Bronchial epithelial cell (primary cell): ENCODE measurements at regions not wholly inside any gene's neighbourhood (a gene's known extent, or its start where the extent isn't known, plus 50 kb on each side); places are given as distances from the start of the nearest gene placed in this dataset.

Source experiments
- DNase-seq: peaks from one replicate; pipeline ENCODE4 v3.0.0-alpha.2; 2010; ENCODE audit warnings: low read depth
- FAIRE-seq: peaks from 2 replicates; lab custom pipeline; 2011; peaks lifted over from hg19 to GRCh38; lab: Jason Lieb, UNC
- H3K27me3 ChIP-seq: 2 replicates; pipeline ENCODE4 v1.5.1; 2011; ENCODE audit warnings: low read length; ENCODE audit not compliant: control insufficient read depth, insufficient read depth
- H3K36me3 ChIP-seq: 2 replicates; pipeline ENCODE4 v1.5.1; 2011; ENCODE audit warnings: low read length; ENCODE audit not compliant: control insufficient read depth, insufficient read depth
- H3K4me3 ChIP-seq: 2 replicates; pipeline ENCODE4 v1.5.1; 2011; ENCODE audit warnings: mild to moderate bottlenecking, low read depth, low read length, control low read depth
- TF ChIP-seq, protein P1 (sequence below): IDR thresholded peaks from 2 replicates; pipeline ENCODE4 v1.5.1; 2011; ENCODE audit warnings: mild to moderate bottlenecking, moderate library complexity, low read length, control low read depth, inconsistent platforms; ENCODE audit not compliant: insufficient read depth, severe bottlenecking

DNA sequence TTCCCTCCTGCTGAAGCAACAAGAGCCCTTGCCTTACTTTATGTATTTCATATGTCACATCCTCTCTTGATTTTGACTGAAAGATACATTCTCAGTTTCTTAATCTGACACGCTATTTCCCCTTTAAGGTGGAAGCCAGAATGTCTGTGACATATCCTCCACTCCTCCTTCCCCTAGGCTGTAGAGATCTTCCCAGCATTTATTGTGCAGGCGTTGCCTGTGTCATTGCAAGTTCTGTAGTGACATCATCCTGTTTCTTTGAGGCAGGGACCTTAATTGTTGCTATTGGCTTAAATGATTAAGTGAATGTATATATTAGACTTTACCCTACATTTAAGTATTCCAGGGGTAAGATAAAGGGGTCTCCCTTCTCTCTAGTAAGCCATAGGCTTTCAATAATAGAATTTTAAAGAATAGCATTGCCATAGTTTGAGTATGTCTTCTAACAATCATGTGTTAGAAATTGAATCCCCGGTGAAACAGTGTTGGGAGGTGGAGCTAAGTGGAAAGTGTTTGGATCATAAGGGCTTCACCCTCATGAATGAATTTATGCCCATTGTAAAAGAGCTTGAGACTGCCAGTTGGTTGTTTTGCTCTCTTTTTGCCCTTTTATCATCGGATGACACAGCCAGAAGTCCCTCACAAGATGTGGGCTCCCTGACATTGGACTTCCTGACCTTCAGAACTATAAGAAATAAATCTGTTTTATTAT lies 189.5 kb upstream of the CDC14C start:
- DNase-seq (no peak), FAIRE-seq (no peak)
- H3K4me3 ChIP-seq = no peak overlapping the region
- TF ChIP-seq, protein P1, sequence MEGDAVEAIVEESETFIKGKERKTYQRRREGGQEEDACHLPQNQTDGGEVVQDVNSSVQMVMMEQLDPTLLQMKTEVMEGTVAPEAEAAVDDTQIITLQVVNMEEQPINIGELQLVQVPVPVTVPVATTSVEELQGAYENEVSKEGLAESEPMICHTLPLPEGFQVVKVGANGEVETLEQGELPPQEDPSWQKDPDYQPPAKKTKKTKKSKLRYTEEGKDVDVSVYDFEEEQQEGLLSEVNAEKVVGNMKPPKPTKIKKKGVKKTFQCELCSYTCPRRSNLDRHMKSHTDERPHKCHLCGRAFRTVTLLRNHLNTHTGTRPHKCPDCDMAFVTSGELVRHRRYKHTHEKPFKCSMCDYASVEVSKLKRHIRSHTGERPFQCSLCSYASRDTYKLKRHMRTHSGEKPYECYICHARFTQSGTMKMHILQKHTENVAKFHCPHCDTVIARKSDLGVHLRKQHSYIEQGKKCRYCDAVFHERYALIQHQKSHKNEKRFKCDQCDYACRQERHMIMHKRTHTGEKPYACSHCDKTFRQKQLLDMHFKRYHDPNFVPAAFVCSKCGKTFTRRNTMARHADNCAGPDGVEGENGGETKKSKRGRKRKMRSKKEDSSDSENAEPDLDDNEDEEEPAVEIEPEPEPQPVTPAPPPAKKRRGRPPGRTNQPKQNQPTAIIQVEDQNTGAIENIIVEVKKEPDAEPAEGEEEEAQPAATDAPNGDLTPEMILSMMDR = no peak
- H3K36me3 ChIP-seq = no peaks in the 10 kb centered on the region
- H3K27me3 ChIP-seq = no peaks in the 10 kb centered on the region

DNA sequence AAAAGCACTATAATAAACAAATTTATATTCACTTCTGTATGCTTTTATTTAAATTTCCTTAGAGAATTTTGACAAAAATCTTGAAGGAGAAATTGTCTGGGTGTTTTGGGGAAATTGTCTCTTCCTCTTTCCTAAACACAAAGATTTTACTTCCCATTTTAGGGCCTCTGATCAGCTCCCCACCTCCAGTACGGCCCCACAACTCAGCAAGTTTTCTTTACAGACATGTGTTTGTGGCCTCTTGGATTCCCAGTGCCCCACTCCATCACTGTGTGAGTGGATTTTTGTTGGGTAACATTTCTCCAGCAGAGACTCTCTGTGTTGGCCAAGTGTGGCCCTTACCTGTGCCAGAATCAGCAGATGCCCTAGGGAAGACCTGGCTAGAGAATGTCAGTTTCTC lies 182.8 kb upstream of the CDC14C start:
- Histone ChIP-seq H3K27me3 (no peaks in the 10 kb centered on the region), H3K36me3 (no peaks in the 10 kb centered on the region), H3K4me3 (no peak overlapping the region)
- FAIRE-seq (no peak), DNase-seq (no peak)
- TF ChIP-seq, protein P1 = no peak

DNA sequence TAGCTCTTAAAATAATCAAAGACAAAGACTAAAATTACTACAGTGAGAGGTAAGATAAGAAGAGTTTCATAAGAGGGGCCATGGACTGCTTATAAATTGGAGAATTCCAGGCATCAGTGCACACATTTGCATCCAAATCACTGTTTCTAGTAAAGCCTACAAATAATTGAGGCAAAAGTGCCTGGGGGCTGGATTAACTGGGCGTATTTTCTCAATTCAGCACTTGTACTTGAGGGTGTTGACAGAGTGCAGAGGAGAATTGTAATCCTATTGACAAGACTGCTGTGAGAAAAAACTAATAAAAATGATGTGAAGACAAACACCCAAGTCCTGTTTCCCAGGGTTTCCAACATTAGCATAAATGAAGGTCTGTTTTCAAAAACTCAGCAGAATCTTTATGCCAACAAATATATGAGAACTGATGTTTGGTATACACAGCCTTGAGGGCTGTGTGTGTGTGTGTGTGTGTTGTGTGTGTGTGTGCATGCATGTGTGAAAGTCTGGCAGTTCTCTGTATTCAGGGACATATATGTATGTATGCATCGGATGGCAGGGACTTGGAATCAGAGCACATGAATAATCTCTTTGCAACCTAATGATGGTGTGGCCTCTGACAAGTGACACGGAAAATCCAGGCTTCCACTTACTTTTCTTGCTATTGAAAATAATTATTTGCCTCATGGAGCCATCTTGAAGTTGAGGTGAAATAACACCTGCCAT lies 182.1 kb upstream of the CDC14C start:
- FAIRE-seq (no peak), DNase-seq (no peak)
- no peak overlapping the region for H3K4me3 ChIP-seq
- no peaks in the 10 kb centered on the region for H3K36me3 ChIP-seq
- TF ChIP-seq, protein P1 = no peak
- H3K27me3 ChIP-seq = no peaks in the 10 kb centered on the region

DNA sequence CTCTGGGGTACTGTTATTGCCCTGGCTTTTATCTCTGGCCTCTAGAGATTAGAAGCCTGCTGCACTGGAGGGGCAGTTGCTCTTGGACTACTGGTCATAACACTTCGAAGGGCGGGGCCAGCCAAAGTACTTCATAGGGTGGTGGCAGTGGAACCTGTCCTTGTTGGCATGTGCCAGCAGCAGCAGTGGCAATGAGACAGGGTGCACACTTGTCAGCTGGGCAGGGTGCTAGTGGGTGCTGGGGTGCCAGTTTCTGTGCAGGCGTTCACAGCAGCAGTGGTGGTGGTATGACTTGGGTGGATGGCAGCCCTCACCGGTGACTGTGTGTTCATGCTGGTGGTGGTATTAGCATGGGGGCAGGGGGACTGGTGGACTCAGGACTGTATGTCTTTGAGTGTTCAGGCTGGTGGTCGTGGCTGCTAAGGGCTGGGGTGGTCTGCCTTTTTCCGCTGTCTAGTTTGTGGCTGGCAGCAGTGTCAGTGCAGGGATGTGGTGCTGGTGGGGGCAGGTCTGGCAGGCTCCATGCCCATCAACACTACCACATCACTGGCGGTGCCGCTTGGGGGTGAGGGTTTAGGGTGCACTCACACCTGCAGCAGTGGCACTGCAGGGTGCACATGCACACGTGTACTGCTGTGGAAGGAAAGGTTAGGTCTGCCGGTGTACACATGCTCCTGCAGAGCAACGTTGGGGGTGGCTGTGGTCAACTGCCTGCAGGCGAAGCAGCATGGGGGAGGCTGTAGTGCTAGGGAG lies 176.1 kb upstream of the CDC14C start:
- no peaks in the 10 kb centered on the region for H3K27me3 ChIP-seq
- TF ChIP-seq, protein P1 = no peak
- no peak for FAIRE-seq

DNA sequence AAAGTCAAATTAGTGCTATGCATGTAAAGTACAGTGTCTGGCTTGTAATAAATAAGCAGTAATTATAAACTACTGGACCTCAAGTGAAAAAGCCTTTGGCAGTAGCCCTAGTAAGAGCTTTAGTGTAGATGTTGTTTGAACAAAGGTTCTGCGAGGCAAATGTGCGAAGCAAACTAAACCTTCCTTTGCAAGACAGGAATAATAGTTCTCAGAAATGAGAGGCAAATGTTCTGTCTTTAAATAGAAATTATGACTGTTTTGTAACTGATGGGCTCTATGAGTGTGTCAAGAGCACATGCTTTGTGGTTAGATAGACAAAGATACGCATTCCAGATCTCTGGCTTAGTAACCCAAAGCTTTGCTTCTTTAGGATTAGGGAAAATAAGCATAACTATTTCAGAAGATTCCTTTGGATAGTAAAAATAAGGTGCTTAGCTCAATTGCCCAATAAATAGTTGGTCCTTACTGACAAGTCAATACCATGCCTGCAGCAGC lies 169.2 kb upstream of the CDC14C start:
- Histone ChIP-seq H3K36me3 (no peaks in the 10 kb centered on the region), H3K4me3 (no peak overlapping the region), H3K27me3 (no peaks in the 10 kb centered on the region)
- no peak for DNase-seq
- TF ChIP-seq, protein P1 = no peak
- FAIRE-seq = no peak

More for the DNA sequence above, 176.1 kb upstream of the CDC14C start:
- H3K36me3 ChIP-seq = no peaks in the 10 kb centered on the region
- no peak overlapping the region for H3K4me3 ChIP-seq
- DNase-seq = no peak
